ENCODE measurements at regions not wholly inside any gene's neighbourhood (a gene's known extent, or its start where the extent isn't known, plus 50 kb on each side); places are given as distances from the start of the nearest gene placed in this dataset.
A peak's percentile ranks its signal among the peaks of the same experiment; 100 is the strongest.

GRCh38 chr17:17406225-17406624, 70.6 kb upstream of the MED9 start:
- Mint-ChIP-seq H3K9me3 (no peaks in the 10 kb centered on the region), H3K27ac (peak overlapping the region; percentile 16), H3K36me3 (ENCODE audit: low read depth) (no peaks in the 10 kb centered on the region), H3K27me3 (no peaks in the 10 kb centered on the region), H3K4me1 (ENCODE audit: low read depth) (peaks cover 74% of the 10 kb centered on the region), H3K4me3 (peak overlapping the region; percentile 21)
- intact Hi-C loops (cut with DNase I, micrococcal nuclease), result no loop called here
- no peak for TF ChIP-seq CTCF (IDR thresholded peaks at IDR 0.05)
- ATAC-seq (ENCODE audit: poor library complexity), result no peak
- POLR2A ChIA-PET, result no interaction called here
- CTCF ChIA-PET, result no interaction called here
- H3K4me3 ChIP-seq (ENCODE audit: low read length), result no peak overlapping the region
- H3K27ac ChIP-seq (ENCODE audit: low read depth in 1 of 2, low read length in 2 of 2), result no peak overlapping the region
- peaks cover 49% of the 10 kb centered on the region for H3K4me1 ChIP-seq (ENCODE audit: insufficient read depth, low read length)
- H3K36me3 ChIP-seq (ENCODE audit: insufficient read depth, low read length), result no peaks in the 10 kb centered on the region
- H3K27me3 ChIP-seq (ENCODE audit: control insufficient read depth in 1 of 2, insufficient read depth in 2 of 2, low read length in 2 of 2), result no peaks in the 10 kb centered on the region
- no peaks in the 10 kb centered on the region for H3K9me3 ChIP-seq (ENCODE audit: control insufficient read depth in 1 of 2, insufficient read depth in 1 of 2, low read length in 2 of 2)
- DNase-seq, result peak in 1 of 14 experiments; percentile 39

- Mint-ChIP-seq H3K27me3 (no peaks in the 10 kb centered on the region), H3K36me3 (ENCODE audit: low read depth) (no peaks in the 10 kb centered on the region), H3K27ac (no peak overlapping the region), H3K9me3 (no peaks in the 10 kb centered on the region), H3K4me3 (no peak overlapping the region), H3K4me1 (ENCODE audit: low read depth) (peaks cover 56% of the 10 kb centered on the region)
- Histone ChIP-seq H3K4me1 (ENCODE audit: insufficient read depth, low read length) (peaks cover 36% of the 10 kb centered on the region), H3K9me3 (ENCODE audit: control insufficient read depth in 1 of 2, insufficient read depth in 1 of 2, low read length in 2 of 2) (no peaks in the 10 kb centered on the region), H3K27ac (ENCODE audit: low read depth in 1 of 2, low read length in 2 of 2) (no peak overlapping the region), H3K27me3 (ENCODE audit: control insufficient read depth in 1 of 2, insufficient read depth in 2 of 2, low read length in 2 of 2) (peaks cover 0 to 2% of the 10 kb centered on the region in 2 experiments), H3K36me3 (ENCODE audit: insufficient read depth, low read length) (no peaks in the 10 kb centered on the region), H3K4me3 (ENCODE audit: low read length) (no peak overlapping the region)
- DNase-seq, result peak in 3 of 14 experiments; percentile 10 to 53 (median 47)
- CTCF ChIA-PET, result no interaction called here
- intact Hi-C loops (cut with DNase I, micrococcal nuclease), result no loop called here
- TF ChIP-seq CTCF (IDR thresholded peaks at IDR 0.05), result no peak
- POLR2A ChIA-PET, result no interaction called here
- no peak for ATAC-seq (ENCODE audit: poor library complexity)
Observed at GRCh38 chr17:17408236-17408794, 68.5 kb upstream of the MED9 start.

- no peak overlapping the region for H3K27ac ChIP-seq (ENCODE audit: low read depth in 1 of 2, low read length in 2 of 2)
- H3K27me3 ChIP-seq (ENCODE audit: control insufficient read depth in 1 of 2, insufficient read depth in 2 of 2, low read length in 2 of 2), result peaks cover 0 to 2% of the 10 kb centered on the region in 2 experiments
- DNase-seq, result no peak
- H3K9me3 ChIP-seq (ENCODE audit: control insufficient read depth in 1 of 2, insufficient read depth in 1 of 2, low read length in 2 of 2), result no peaks in the 10 kb centered on the region
- Mint-ChIP-seq H3K27ac (no peak overlapping the region), H3K4me1 (ENCODE audit: low read depth) (peaks cover 41% of the 10 kb centered on the region), H3K36me3 (ENCODE audit: low read depth) (no peaks in the 10 kb centered on the region), H3K9me3 (no peaks in the 10 kb centered on the region), H3K27me3 (no peaks in the 10 kb centered on the region), H3K4me3 (no peak overlapping the region)
- intact Hi-C loops (cut with DNase I, micrococcal nuclease), result no loop called here
- H3K4me1 ChIP-seq (ENCODE audit: insufficient read depth, low read length), result peaks cover 16% of the 10 kb centered on the region
- ATAC-seq (ENCODE audit: poor library complexity), result no peak
- CTCF ChIA-PET, result no interaction called here
- TF ChIP-seq CTCF (IDR thresholded peaks at IDR 0.05), result no peak
- H3K36me3 ChIP-seq (ENCODE audit: insufficient read depth, low read length), result no peaks in the 10 kb centered on the region
- POLR2A ChIA-PET, result interaction anchor here (1.7 kb wide), 1 partner anchor 19 kb away, joined by 5 read pairs; no protein-coding TSS in a partner anchor
- no peak overlapping the region for H3K4me3 ChIP-seq (ENCODE audit: low read length)
Observed at GRCh38 chr17:17410357-17410756, 66.4 kb upstream of the MED9 start.
